ENCODE measurements at regions not wholly inside any gene's neighbourhood (a gene's known extent, or its start where the extent isn't known, plus 50 kb on each side); places are given as distances from the start of the nearest gene placed in this dataset.
"Not testable (repeated sequence)": the region's sequence is repeated elsewhere in the genome, so short reads cannot be mapped to it uniquely, and the experiment has no call there.

GRCh38 chr13:89076622-89077021 is 1405.5 kb downstream of the SLITRK5 start:
- no peak for DNase-seq

GRCh38 chr13:89082623-89083022 is 1411.5 kb downstream of the SLITRK5 start:
- DNase-seq, result no peak

GRCh38 chr13:89088107-89088506 is 1416.9 kb downstream of the SLITRK5 start:
- DNase-seq, result not testable (repeated sequence)

- DNase-seq, result no peak
Observed at GRCh38 chr13:89097994-89098393, 1426.8 kb downstream of the SLITRK5 start.

- no peak for DNase-seq
Observed at GRCh38 chr13:89113744-89114143, 1442.6 kb downstream of the SLITRK5 start.

- DNase-seq, result no peak
Observed at GRCh38 chr13:89115307-89115706, 1444.1 kb downstream of the SLITRK5 start.

GRCh38 chr13:89136678-89137077 is 1465.5 kb downstream of the SLITRK5 start:
- DNase-seq, result no peak

GRCh38 chr13:89150362-89150761 is 1479.2 kb downstream of the SLITRK5 start:
- no peak for DNase-seq

GRCh38 chr13:89153941-89154340 is 1482.8 kb downstream of the SLITRK5 start:
- DNase-seq, result no peak

GRCh38 chr13:89163096-89163495 is 1491.9 kb downstream of the SLITRK5 start:
- no peak for DNase-seq

GRCh38 chr13:89165685-89166084 is 1494.5 kb downstream of the SLITRK5 start:
- no peak for DNase-seq

- DNase-seq, result no peak
Observed at GRCh38 chr13:89169951-89170350, 1498.8 kb downstream of the SLITRK5 start.

GRCh38 chr13:89181041-89181440 is 1509.9 kb downstream of the SLITRK5 start:
- no peak for DNase-seq

GRCh38 chr13:89199138-89199537 is 1528.0 kb downstream of the SLITRK5 start:
- DNase-seq, result no peak

GRCh38 chr13:89204435-89204834 is 1533.3 kb downstream of the SLITRK5 start:
- DNase-seq, result no peak

- DNase-seq, result no peak
Observed at GRCh38 chr13:89205856-89206520, 1534.8 kb downstream of the SLITRK5 start.

GRCh38 chr13:89212186-89212585 is 1541.0 kb downstream of the SLITRK5 start:
- DNase-seq, result no peak

GRCh38 chr13:89214185-89214584 is 1543.0 kb downstream of the SLITRK5 start:
- DNase-seq, result no peak

- DNase-seq, result not testable (repeated sequence)
Observed at GRCh38 chr13:89215319-89215718, 1544.1 kb downstream of the SLITRK5 start.

- no peak for DNase-seq
Observed at GRCh38 chr13:89217813-89218212, 1546.6 kb downstream of the SLITRK5 start.

- DNase-seq, result no peak
Observed at GRCh38 chr13:89221557-89222158, 1550.5 kb downstream of the SLITRK5 start.

- DNase-seq, result no peak
Observed at GRCh38 chr13:89227356-89227755, 1556.2 kb downstream of the SLITRK5 start.

- no peak for DNase-seq
Observed at GRCh38 chr13:89238496-89238895, 1567.3 kb downstream of the SLITRK5 start.

- no peak for DNase-seq
Observed at GRCh38 chr13:89239361-89240127, 1568.4 kb downstream of the SLITRK5 start.

Data from CD4-positive, alpha-beta T cell treated with Interleukin-21 for 1 hour (primary cell).